ENCODE measurements at regions not wholly inside any gene's neighbourhood (a gene's known extent, or its start where the extent isn't known, plus 50 kb on each side); places are given as distances from the start of the nearest gene placed in this dataset.
A peak's percentile ranks its signal among the peaks of the same experiment; 100 is the strongest.

GRCh38 chr15:39230205-39230907 is 350.5 kb upstream of the THBS1 start:
- DNase-seq = no peak

- no peak for DNase-seq
Measured at GRCh38 chr15:39230908-39231285, 350.0 kb upstream of the THBS1 start.

- DNase-seq = no peak
Measured at GRCh38 chr15:39232512-39232911, 348.4 kb upstream of the THBS1 start.

- DNase-seq = no peak
Measured at GRCh38 chr15:39235084-39235795, 345.6 kb upstream of the THBS1 start.

GRCh38 chr15:39236375-39236774 is 344.5 kb upstream of the THBS1 start:
- DNase-seq = no peak

GRCh38 chr15:39238443-39238842 is 342.4 kb upstream of the THBS1 start:
- DNase-seq = no peak

- no peak for DNase-seq
Measured at GRCh38 chr15:39239562-39239961, 341.3 kb upstream of the THBS1 start.

- peak; percentile 28 for DNase-seq
Measured at GRCh38 chr15:39242345-39242744, 338.5 kb upstream of the THBS1 start.

- DNase-seq = no peak
Measured at GRCh38 chr15:39243396-39243795, 337.5 kb upstream of the THBS1 start.

- no peak for DNase-seq
Measured at GRCh38 chr15:39244776-39245175, 336.1 kb upstream of the THBS1 start.

GRCh38 chr15:39246523-39246922 is 334.4 kb upstream of the THBS1 start:
- DNase-seq = no peak

GRCh38 chr15:39247574-39247973 is 333.3 kb upstream of the THBS1 start:
- no peak for DNase-seq

- DNase-seq = no peak
Measured at GRCh38 chr15:39248204-39248603, 332.7 kb upstream of the THBS1 start.

- DNase-seq = no peak
Measured at GRCh38 chr15:39250001-39250400, 330.9 kb upstream of the THBS1 start.

- DNase-seq = no peak
Measured at GRCh38 chr15:39250460-39251186, 330.3 kb upstream of the THBS1 start.

GRCh38 chr15:39251413-39252133 is 329.3 kb upstream of the THBS1 start:
- no peak for DNase-seq

- peak; percentile 49 for DNase-seq
Measured at GRCh38 chr15:39252134-39252470, 328.8 kb upstream of the THBS1 start.

GRCh38 chr15:39253552-39253951 is 327.3 kb upstream of the THBS1 start:
- DNase-seq = no peak

GRCh38 chr15:39254181-39254580 is 326.7 kb upstream of the THBS1 start:
- no peak for DNase-seq

GRCh38 chr15:39255760-39256159 is 325.1 kb upstream of the THBS1 start:
- peak; percentile 43 for DNase-seq

GRCh38 chr15:39260391-39260790 is 320.5 kb upstream of the THBS1 start:
- no peak for DNase-seq

- no peak for DNase-seq
Measured at GRCh38 chr15:39260791-39261190, 320.1 kb upstream of the THBS1 start.
